ENCODE measurements at regions not wholly inside any gene's neighbourhood (a gene's known extent, or its start where the extent isn't known, plus 50 kb on each side); places are given as distances from the start of the nearest gene placed in this dataset.

- TF ChIP-seq CTCF (IDR thresholded peaks at IDR 0.05; ENCODE audit: low read depth, low read length, poor library complexity, severe bottlenecking) (no peak), EZH2phosphoT487 (IDR thresholded peaks at IDR 0.05; ENCODE audit: borderline replicate concordance, low read length) (no peak)
Observed at GRCh38 chr13:58773280-58773859, 1141.8 kb downstream of the PCDH17 start.

Measured in DOHH2 (cell line).